ENCODE measurements at regions not wholly inside any gene's neighbourhood (a gene's known extent, or its start where the extent isn't known, plus 50 kb on each side); places are given as distances from the start of the nearest gene placed in this dataset.

DNA sequence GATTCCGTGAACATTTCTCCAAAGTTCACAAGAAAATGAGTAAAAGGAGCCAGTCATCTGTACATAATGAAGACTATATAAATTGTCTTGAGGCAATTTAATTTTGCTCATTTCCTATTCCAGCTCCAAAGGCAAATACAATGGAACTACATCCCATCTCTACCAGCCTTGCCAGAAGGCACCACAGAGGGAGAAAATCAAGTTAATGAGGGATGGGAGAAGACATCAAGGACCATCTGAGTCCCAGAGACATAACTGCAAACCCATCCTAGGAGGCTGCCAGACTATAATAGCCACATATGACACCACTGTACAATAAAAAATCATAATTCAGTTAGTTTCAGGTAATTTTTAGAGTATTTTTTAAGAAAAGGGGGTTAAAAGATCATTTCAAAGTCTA lies 136.3 kb upstream of the RGMB start:
- no peak for TF ChIP-seq ZNF274 (IDR thresholded peaks at IDR 0.05; ENCODE audit: low read depth, low read length)
- H3K4me3 ChIP-seq (ENCODE audit: low read length): no peak overlapping the region

DNA sequence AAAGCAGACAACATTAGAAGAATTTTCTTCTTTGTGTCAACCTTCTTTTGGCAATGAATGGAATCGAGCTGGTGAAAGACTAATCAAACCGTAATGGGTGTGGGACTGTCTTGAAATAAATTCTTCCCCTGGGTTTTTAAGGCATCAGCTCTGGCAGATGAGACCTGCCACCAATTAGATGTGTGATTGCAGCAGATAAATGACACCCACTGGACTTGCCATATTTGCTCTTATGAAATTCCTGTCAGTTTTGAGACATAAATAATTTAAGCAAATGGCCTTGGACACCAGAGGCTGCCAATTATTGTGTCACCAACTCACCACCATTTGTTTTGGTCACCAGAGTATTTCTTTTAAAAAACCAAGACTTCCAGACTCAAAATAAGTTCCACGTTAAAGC lies 135.9 kb upstream of the RGMB start:
- H3K4me3 ChIP-seq (ENCODE audit: low read length): no peak overlapping the region
- TF ChIP-seq ZNF274 (IDR thresholded peaks at IDR 0.05; ENCODE audit: low read depth, low read length): no peak

DNA sequence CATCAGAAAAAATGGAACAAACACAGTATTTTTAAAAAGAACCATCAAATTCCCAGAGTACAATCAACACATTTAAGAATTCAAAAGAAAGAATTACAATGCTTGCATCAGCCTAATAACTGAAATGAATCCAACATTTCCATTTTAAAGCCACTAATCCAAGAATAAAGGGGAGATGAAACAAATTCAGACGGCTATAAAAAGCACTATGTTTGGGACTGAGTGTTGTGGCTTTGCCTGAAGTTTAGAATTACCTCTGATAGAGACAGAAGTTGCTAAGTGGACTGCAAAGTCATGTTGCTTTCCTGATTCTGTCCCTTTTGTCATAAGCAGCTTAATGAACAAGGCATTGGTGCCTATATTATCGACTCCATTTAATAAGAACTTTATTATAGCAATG lies 135.4 kb upstream of the RGMB start:
- no peak overlapping the region for H3K4me3 ChIP-seq (ENCODE audit: low read length)
- TF ChIP-seq ZNF274 (IDR thresholded peaks at IDR 0.05; ENCODE audit: low read depth, low read length): no peak

DNA sequence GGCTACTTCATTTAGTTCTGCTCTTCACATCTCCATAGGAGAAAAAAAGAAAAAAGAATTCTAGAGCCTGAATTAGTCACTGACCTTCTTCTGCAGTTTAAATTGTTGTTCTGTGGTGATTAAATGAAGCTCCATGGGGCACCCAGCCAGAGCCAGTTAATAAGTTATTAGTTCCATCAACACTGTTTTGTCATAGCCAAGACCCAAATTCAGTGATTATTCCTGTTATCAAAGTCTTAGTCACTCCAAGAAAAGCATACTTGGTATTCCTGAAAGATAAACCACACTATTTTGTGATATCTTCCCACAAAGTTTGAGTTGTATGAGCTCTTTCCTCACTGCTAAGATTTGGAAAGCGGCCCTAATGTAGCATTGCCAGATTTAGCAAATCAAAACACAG lies 134.8 kb upstream of the RGMB start:
- H3K4me3 ChIP-seq (ENCODE audit: low read length): no peak overlapping the region
- no peak for TF ChIP-seq ZNF274 (IDR thresholded peaks at IDR 0.05; ENCODE audit: low read depth, low read length)

DNA sequence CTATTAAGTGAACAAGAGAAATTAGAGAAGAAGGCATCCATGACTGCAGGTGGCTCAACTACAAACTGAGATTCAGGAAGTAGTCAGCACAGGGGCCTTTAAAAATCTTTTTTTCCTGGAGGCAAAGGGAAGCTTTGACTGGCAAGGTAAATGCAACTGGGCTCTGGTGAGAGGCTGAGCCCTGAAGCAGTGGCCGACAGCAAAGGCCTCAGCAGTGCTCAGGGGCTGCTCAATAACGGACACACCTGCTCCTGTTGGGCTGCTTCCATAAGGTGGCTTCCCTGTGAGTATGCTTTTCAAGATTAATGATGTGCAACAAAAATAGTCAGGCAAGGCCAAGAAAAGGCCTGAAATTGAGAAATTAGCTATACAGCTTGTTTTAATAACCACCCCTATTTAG lies 134.2 kb upstream of the RGMB start:
- H3K4me3 ChIP-seq (ENCODE audit: low read length): no peak overlapping the region
- TF ChIP-seq ZNF274 (IDR thresholded peaks at IDR 0.05; ENCODE audit: low read depth, low read length): no peak

DNA sequence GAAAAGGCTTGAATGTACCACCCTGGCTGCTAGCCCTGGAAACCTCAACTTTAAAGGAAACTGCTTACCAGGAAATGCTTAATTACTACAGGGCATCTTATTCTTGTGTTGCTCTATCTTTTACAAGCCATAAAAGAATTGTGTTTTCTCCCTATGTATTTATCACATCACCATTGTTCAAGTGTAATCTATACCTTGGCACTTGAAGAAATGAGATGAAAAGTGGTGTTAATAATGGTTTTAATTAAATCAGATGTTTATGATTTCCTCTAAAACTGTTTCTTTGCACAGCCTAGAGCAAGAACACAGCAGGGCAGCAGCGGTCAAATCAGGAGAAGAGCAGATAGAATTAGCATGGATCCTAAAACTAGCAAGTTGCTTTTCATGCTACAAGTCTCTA lies 131.8 kb upstream of the RGMB start:
- H3K4me3 ChIP-seq (ENCODE audit: low read length): no peak overlapping the region
- TF ChIP-seq ZNF274 (IDR thresholded peaks at IDR 0.05; ENCODE audit: low read depth, low read length): no peak

DNA sequence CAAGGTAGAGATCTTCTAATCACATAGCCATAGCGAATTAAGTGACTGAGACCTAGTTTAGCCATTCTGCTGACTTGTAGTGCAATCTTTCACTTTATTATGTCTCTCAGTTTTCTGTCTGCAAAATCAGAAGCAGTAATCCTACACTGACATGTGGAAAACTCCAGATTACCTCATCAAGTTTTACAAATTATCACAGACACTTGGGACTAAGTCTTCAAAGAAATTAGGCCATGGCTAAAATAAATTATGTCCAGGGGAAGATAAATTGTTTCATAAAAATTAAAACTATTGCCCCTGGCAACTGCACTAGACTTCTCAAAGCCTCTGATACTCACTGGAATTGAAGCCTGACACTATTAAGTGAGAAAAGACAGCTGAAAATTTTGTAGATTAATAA lies 129.9 kb upstream of the RGMB start:
- TF ChIP-seq ZNF274 (IDR thresholded peaks at IDR 0.05; ENCODE audit: low read depth, low read length): no peak

DNA sequence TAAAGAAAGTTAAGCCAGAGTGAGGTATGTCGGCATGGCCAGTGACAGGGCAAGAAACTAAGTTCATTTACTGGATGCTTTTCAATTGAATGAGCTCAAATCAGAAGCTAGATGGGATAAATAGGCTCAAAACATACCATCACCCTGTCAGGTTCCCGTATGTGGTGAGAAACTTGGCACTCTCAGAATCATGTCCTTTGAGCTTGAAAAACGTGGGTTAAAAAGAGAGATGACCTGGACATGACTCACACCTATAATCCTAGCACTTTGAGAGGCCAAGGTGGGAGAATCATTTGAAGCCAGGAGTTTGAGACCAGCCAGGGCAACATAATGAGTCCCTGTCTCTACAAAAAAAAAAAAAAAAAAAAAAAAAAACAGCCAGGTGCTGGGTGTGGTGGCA lies 121.7 kb upstream of the RGMB start:
- TF ChIP-seq ZNF274 (IDR thresholded peaks at IDR 0.05; ENCODE audit: low read depth, low read length): no peak
- H3K4me3 ChIP-seq (ENCODE audit: low read length): no peak overlapping the region

More for the DNA sequence above, 129.9 kb upstream of the RGMB start:
- no peak overlapping the region for H3K4me3 ChIP-seq (ENCODE audit: low read length)

DNA sequence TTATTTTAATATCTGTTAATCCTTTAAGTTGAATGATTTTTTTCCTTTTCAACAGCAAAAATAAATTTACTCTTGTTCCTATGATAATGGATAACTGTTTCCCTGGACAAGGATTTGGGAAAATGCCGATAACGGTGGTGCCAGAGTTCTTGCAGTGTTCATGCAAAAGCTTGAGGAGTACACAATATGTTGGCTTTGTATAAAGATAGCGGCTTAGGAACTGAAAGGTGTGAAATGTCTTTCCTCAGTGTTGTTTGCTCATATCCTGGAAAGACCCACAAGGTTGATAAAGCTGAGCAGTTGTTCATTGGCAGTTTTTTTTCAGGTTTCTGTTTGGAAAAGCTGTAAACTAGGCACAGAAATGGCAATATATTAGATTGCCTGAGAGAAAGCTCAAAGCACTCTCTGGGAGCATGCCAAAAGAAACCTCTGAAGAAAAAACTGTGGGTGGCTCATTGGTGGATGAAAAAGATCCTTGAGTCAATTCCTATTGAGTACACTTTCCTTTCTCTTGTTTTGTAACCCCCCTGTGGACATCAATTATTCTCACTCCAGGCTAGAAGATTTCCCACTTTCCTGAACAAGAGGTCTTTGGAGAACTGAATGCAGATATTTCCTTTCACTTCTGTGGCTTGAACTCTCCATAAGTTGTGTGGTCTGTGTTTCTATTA lies 117.2 kb upstream of the RGMB start:
- no peak overlapping the region for H3K4me3 ChIP-seq (ENCODE audit: low read length)
- no peak for TF ChIP-seq ZNF274 (IDR thresholded peaks at IDR 0.05; ENCODE audit: low read depth, low read length)

DNA sequence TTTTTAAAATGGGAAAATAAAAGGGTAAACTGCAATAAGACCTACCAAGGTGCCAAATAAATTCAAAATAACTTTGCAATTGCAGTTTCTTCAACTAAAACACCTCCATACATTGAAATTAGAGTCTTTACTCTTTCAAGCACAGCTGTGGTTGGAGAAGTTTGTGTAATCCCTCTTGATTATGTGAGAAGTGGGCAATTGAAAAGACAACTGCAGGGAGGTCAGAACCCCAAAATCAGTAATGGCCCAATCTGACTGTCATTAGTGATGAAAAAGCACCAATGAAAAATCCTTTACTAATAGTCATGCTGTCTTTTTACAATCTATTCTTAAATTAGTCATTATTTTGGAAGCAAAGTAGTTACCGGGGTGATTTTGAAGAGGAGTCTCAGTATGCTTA lies 116.7 kb upstream of the RGMB start:
- no peak for TF ChIP-seq ZNF274 (IDR thresholded peaks at IDR 0.05; ENCODE audit: low read depth, low read length)

DNA sequence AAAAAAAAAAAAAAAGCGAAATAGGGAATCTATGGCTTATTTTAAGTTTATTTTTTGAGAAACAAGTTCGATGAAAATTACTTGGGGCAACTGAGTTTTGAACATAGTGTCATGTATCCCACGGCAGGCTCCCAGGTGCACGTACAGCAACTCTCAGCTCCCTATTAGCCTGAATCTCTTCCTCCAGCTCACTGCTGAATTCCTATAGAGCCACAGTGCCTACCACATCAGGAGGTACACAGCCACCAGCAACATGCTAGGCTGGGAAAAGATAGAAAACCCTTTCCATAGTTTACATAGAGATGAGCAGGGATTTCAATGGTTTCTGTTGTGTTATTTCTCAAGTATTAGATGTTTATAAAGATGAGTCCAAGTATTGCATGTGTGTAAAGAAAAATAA lies 115.9 kb upstream of the RGMB start:
- no peak overlapping the region for H3K4me3 ChIP-seq (ENCODE audit: low read length)
- TF ChIP-seq ZNF274 (IDR thresholded peaks at IDR 0.05; ENCODE audit: low read depth, low read length): no peak

More for the DNA sequence above, 116.7 kb upstream of the RGMB start:
- H3K4me3 ChIP-seq (ENCODE audit: low read length): no peak overlapping the region

DNA sequence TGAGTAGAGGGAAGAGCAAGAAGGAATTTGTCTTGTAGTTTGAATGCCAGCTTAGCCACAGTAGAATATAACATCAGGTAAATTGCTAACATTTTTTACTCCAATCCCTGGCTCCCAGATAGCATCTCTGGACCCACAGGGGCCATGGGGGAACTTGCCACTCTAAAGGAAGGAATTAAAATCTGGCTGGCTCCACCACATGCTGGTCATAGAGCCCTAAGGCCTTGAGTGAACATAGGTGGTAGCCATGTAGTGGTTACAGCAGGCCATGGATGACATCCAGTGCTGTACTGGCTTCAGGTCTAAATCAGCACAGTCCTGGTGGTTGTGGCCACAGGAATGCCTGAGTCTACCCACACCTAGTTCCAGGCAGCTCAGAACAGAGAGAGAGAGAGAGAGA lies 109.9 kb upstream of the RGMB start:
- H3K4me3 ChIP-seq (ENCODE audit: low read length): no peak overlapping the region
- TF ChIP-seq ZNF274 (IDR thresholded peaks at IDR 0.05; ENCODE audit: low read depth, low read length): no peak

DNA sequence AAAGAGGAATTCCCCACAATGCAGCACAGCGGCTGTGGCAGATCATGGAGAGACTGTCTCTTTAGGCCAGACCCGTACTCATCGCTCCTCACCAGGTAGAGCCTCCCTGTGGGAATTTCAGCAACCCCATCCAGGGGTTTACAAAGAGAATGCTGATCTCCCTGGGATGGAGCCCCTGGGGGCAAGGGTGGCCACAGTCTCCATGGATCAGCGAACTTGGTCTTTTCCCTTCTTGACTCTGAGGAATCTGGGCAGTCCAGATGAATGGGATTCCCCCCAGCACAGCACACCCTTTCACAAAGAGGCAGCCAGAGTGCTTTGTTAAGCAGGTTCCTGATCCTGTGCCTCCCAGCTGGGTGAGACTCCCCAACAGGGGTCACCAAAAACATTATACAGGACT lies 108.7 kb upstream of the RGMB start:
- H3K4me3 ChIP-seq (ENCODE audit: low read length): no peak overlapping the region
- TF ChIP-seq ZNF274 (IDR thresholded peaks at IDR 0.05; ENCODE audit: low read depth, low read length): no peak

DNA sequence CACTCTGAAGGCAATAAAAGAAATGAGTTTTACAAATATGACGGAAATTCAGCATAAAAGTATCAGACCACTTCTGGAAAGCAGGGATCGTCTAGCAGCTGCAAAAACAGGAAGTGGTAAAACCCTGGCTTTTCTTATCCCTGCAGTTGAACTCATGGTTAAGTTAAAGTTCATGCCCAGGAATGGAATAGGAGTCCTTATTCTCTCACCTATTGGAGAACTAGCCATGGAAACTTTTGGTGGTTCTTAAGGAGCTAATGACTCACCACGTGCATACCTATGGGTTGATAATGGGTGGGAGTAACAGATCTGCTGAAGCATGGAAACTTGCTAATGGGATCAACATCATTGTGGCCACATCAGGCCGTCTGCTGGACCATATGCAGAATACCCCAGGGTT lies 93.5 kb upstream of the RGMB start:
- no peak overlapping the region for H3K4me3 ChIP-seq (ENCODE audit: low read length)
- no peak for TF ChIP-seq ZNF274 (IDR thresholded peaks at IDR 0.05; ENCODE audit: low read depth, low read length)

DNA sequence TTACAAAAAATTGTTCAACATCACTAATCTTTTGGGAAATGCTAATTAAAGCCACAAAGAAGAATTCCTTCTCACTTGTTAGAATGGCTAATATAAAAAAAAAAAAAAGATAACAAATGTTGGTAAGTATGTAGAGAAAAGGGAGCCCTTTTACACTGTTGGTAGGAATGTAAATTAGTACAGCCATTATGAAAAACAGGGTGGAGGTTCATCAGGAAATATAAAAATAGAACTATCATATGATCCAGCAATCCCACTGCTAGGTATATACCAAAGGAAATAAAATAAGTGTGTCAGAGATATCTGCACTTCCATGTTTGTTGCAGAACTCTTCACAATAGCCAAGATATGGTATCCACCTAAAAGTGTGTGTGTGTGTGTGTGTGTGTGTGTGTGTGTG lies 83.5 kb upstream of the RGMB start:
- H3K4me3 ChIP-seq (ENCODE audit: low read length): no peak overlapping the region
- no peak for TF ChIP-seq ZNF274 (IDR thresholded peaks at IDR 0.05; ENCODE audit: low read depth, low read length)

DNA sequence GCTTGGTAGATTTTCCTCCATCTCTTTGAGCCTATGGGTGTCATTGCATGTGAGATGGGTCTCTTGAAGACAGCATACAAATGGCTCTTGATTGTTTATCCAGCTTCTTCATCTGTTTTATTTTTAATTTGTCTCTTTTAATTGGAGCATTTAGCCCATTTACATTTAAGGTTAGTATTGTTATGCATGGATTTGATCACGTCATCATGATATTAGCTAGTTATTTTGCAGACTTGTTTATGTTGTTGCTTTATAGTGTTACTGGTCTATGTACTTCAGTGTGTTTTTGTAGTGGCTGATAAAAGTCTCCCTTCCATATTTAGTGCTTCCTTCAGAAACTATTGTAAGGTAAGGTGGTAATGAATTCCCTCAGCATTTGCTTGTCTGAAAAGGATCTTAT lies 78.6 kb upstream of the RGMB start:
- H3K4me3 ChIP-seq (ENCODE audit: low read length): no peak overlapping the region
- TF ChIP-seq ZNF274 (IDR thresholded peaks at IDR 0.05; ENCODE audit: low read depth, low read length): no peak
